Effector CD8-positive, alpha-beta T cell (primary cell): ENCODE measurements at regions not wholly inside any gene's neighbourhood (a gene's known extent, or its start where the extent isn't known, plus 50 kb on each side); places are given as distances from the start of the nearest gene placed in this dataset.
"Not testable (repeated sequence)": the region's sequence is repeated elsewhere in the genome, so short reads cannot be mapped to it uniquely, and the experiment has no call there.

Source experiments
- DNase-seq: peaks from one replicate; lab custom pipeline; 2025; lab: John Stamatoyannopoulos, UW

- not testable (repeated sequence) for DNase-seq
Observed at GRCh38 chr1:120550335-120550734, 135.5 kb downstream of the NBPF8 start.

- not testable (repeated sequence) for DNase-seq
Observed at GRCh38 chr1:120552190-120552589, 137.4 kb downstream of the NBPF8 start.

- not testable (repeated sequence) for DNase-seq
Observed at GRCh38 chr1:120557605-120558302, 142.9 kb downstream of the NBPF8 start.

- DNase-seq, result peak; percentile 4
Observed at GRCh38 chr1:120558303-120559060, 143.6 kb downstream of the NBPF8 start.

- DNase-seq, result not testable (repeated sequence)
Observed at GRCh38 chr1:120561767-120562166, 146.9 kb downstream of the NBPF8 start.

- DNase-seq, result not testable (repeated sequence)
Observed at GRCh38 chr1:120565396-120565795, 150.6 kb downstream of the NBPF8 start.

GRCh38 chr1:120567620-120568019, 152.8 kb downstream of the NBPF8 start:
- DNase-seq, result not testable (repeated sequence)

GRCh38 chr1:120575201-120575600, 148.5 kb upstream of the NBPF26 start:
- not testable (repeated sequence) for DNase-seq

- not testable (repeated sequence) for DNase-seq
Observed at GRCh38 chr1:120582135-120582534, 141.6 kb upstream of the NBPF26 start.

- DNase-seq, result not testable (repeated sequence)
Observed at GRCh38 chr1:120586053-120586452, 137.7 kb upstream of the NBPF26 start.

GRCh38 chr1:120588811-120589210, 134.9 kb upstream of the NBPF26 start:
- DNase-seq, result not testable (repeated sequence)

GRCh38 chr1:120591774-120592173, 132.0 kb upstream of the NBPF26 start:
- not testable (repeated sequence) for DNase-seq

- not testable (repeated sequence) for DNase-seq
Observed at GRCh38 chr1:120592943-120593342, 130.8 kb upstream of the NBPF26 start.

- DNase-seq, result not testable (repeated sequence)
Observed at GRCh38 chr1:120593648-120594047, 130.1 kb upstream of the NBPF26 start.

- not testable (repeated sequence) for DNase-seq
Observed at GRCh38 chr1:120598331-120598951, 125.3 kb upstream of the NBPF26 start.

- DNase-seq, result not testable (repeated sequence)
Observed at GRCh38 chr1:120599511-120599910, 124.2 kb upstream of the NBPF26 start.

- DNase-seq, result not testable (repeated sequence)
Observed at GRCh38 chr1:120600442-120601041, 123.2 kb upstream of the NBPF26 start.

GRCh38 chr1:120607882-120608281, 115.9 kb upstream of the NBPF26 start:
- DNase-seq, result not testable (repeated sequence)

GRCh38 chr1:120608314-120609014, 115.3 kb upstream of the NBPF26 start:
- DNase-seq, result not testable (repeated sequence)

GRCh38 chr1:120609015-120609573, 114.7 kb upstream of the NBPF26 start:
- not testable (repeated sequence) for DNase-seq

- not testable (repeated sequence) for DNase-seq
Observed at GRCh38 chr1:120609834-120610233, 113.9 kb upstream of the NBPF26 start.
